GM21360 (cell line): ENCODE measurements at regions not wholly inside any gene's neighbourhood (a gene's known extent, or its start where the extent isn't known, plus 50 kb on each side); places are given as distances from the start of the nearest gene placed in this dataset.

Experiments used
- ATAC-seq: cut with Tn5 transposase; IDR thresholded peaks from one replicate; pipeline ENCODE4 v1.9.1; 2021; ENCODE audit warnings: mild to moderate bottlenecking, moderate library complexity; ENCODE audit not compliant: unreplicated experiment

- ATAC-seq, result no peak
These were observed 550.3 kb downstream of the NUF2 start for GRCh38 chr1:163872067-163872466.

GRCh38 chr1:163874070-163874469, 552.3 kb downstream of the NUF2 start:
- no peak for ATAC-seq

DNA sequence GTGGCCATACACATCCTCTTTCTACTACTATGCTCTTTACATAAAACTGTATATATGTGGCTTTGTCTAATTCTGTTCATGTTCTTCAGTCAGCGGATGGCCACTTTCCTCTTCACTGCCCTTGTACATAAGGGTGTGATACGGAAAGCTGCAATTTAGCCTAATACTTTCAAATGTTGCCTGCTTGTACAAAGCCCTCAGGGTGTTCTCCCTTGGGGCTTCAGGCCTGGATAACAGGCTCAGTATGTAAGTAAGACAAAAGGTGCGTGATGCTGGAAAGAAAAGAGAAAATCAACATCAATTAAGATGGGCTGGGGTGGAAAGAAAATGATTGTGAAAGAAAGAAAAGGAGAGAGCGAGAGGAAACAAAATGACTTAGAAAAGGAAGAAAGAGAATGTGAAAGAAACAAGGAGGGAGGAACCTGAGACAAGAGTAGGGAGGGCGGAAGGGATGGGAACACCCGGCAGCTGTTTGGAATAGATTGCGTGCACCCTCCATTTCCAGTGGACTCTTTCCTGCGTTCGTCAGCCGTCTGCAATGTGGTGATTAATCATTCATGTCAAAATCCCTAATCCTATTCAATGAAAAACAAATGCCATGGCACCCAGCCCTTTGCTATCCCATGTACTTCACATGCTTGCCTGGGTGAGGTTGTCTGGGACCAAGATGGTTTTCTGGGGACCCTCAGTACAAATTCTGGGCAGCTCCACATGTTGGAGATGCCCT, 553.6 kb downstream of the NUF2 start:
- no peak for ATAC-seq

- ATAC-seq, result no peak
These were observed 554.2 kb downstream of the NUF2 start for GRCh38 chr1:163875927-163876320.

DNA sequence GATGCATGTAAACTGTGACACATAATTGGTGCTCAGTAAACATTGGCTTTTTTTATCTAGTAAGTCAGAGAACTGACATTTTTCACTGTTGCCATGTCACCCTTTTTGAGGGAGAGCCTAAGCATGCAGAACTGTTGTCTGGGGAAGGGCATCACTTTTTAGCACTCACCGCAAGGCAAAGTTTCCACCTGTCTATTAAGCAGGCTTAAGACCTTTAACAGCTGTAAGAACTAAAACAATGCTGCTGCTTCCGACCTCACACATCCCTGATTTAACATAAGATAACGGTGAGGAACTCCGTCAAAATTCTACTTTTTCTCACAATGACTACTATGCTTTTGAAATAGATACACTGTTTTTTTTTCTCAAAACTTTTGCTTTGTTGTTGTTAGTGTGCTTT, 554.8 kb downstream of the NUF2 start:
- ATAC-seq, result no peak

GRCh38 chr1:163877016-163877415, 555.3 kb downstream of the NUF2 start:
- no peak for ATAC-seq

- no peak for ATAC-seq
These were observed 563.8 kb downstream of the NUF2 start for GRCh38 chr1:163885510-163885909.

GRCh38 chr1:163896001-163896400, 574.2 kb downstream of the NUF2 start:
- no peak for ATAC-seq

- ATAC-seq, result no peak
These were observed 575.8 kb downstream of the NUF2 start for GRCh38 chr1:163897412-163898155.

DNA sequence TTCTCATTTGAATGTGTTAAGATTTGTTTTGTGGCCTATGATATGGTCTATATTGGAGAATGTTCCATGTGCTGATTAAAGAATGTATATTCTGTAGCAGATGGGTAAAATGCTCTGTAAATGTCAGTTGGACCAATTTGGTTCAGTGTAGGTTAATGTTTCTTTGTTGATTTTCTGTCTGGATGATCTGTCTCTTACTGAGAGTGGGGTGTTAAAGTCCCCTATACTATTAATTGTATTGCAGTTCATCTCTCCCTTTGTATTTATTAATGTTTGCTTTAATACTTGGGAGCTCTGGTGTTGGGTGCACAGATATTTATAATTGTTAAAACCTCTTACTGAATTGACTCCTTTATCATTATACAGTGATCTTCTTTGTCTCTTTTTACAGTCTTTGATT, 584.5 kb downstream of the NUF2 start:
- no peak for ATAC-seq

- ATAC-seq, result no peak
These were observed 590.6 kb downstream of the NUF2 start for GRCh38 chr1:163912170-163912884.

DNA sequence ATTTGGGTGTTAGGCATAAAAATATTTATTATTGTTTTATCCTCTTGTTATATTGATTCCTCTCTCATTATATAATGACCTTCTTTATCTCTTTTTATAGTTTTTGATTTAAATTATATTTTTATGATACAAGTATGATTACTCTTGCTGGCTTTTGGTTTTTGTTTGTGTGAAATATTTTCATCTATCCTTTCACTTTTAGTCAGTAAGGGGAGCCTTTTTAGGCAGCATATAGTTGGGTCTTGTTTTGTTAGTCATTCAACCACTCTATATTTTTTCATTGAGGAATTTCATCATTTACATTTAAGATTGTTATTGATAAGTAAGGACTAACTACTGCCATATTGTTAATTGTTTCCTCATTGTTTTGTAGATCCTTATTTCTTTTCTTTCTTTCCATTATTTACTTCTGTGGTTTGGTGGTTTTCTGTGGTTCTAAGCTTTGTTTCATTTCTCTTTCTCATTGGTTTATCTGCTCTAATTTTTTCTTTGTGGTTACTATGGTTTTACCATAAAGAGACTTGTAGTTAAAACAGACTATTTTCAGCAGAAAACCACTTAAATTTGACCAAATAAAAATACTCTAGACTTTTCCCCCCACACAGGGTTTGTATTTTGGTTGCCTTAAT, 593.1 kb downstream of the NUF2 start:
- peak; percentile 76 for ATAC-seq

DNA sequence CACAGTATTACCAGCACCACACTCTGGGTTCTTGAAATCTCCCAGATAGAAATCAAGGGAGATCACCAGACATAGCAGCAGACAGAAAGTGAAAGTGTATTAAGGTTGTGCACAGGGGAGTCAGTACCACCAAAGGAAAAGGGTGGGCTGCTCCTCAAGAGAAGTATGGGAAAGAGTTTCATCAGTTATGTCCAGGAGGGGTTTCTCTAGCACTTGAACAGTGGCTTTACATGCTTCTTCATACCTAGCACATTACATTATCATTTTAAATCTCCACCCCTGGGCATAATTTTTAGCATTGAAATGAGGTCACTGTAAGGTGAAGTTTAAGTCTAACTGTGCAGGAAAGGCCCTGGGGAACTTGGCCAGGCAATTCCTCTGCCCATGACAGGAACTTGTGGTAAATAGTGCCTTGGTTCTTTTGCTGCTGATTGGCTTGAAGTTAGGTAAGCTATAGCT, 601.0 kb downstream of the NUF2 start:
- peak; percentile 92 for ATAC-seq

DNA sequence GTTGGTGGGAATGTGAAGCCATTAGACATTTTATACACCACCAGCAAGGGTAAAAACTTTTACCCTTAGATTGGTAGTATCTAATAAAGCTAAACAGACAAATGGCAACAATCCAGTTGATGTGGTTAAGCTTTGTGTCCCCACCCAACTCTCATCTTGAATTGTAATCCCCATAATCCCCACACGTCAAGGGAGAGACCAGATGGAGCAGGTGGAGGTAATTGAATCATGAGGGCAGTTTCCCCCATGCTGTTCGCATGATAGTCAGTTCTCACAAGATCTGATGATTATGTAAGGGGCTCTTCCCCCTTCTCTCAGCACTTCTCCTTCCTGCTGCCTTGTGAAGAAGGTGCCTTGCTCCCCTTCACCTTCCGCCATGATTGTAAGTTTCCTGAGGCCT, 602.3 kb downstream of the NUF2 start:
- no peak for ATAC-seq

GRCh38 chr1:163927493-163927892, 605.7 kb downstream of the NUF2 start:
- ATAC-seq, result no peak

DNA sequence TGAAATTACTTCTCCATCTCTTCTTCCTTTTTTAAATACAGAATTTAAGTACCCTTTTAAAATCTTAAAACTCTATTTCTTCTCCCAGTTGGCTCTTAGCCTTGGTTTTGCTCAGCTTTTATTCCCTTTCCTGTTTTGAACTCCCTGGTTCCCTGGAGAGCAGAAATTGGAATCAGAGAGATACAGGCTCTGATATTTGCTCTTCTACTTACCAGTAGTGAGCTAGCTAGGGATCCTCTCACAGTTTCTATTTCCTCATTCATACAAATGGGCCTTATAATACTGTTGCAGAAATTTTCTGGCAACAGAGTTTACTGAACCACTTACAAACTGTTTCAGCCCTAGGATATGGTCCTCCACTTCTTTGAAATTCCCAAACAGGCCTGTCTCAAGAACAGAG, 606.3 kb downstream of the NUF2 start:
- ATAC-seq, result no peak

DNA sequence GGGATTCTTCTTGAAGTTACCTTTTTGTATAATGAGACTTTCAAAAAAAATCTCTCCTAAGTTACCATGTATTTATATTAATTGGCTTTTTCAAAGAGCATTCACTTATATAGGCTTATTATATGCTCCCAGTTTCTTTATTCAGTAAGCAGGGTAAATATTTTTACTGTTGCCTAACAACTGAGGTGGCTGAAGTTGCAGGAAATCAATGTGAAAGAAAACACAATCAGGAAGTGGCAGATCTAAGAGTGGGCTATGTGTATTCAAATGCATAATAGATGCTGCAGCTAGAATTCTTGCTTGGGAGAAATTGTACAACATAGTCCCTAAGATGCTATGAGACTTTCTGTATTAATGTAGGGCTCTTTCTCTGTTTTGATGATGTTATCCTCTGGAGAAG, 606.9 kb downstream of the NUF2 start:
- no peak for ATAC-seq

DNA sequence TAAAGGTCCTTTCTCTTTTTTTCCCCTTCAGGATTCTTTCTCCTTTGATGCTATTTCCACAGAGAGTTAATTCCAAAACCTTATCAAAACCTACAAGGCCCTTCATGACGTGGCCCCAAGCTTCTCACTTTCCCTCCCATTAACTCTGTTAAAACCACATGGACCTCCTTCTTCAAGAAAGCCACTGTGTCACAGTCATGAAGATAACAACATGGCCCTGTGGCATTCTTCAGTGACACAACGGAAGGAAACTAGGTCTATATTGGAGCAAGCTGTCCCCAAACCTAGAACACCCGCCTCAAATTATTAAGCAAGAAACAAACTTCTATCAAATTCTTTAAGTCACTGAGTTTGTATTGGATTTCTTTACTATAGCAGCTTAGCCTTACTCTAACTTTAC, 611.1 kb downstream of the NUF2 start:
- ATAC-seq, result no peak

- ATAC-seq, result no peak
These were observed 611.7 kb downstream of the NUF2 start for GRCh38 chr1:163933437-163933836.

GRCh38 chr1:163935738-163936374, 614.1 kb downstream of the NUF2 start:
- ATAC-seq, result no peak

DNA sequence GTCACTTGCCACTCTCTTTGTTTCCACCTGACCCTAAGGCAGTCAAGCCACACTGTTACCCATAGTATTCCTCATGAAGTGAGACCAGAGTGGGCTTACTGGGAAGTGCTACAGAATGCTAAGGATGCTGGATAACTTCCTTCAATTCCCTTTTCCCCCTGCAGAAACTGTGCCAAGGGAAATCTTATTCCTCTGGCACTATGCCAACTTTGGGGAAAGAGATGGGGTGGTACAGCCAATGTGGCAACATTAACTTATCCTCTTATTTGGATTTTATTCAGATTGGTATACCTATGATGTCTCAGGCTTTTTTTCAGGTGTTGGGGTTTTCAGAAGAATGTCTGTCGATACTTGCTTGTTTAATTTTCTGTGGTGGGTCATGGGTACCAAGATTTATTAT, 599.4 kb upstream of the PBX1 start:
- no peak for ATAC-seq
